ENCODE measurements at regions not wholly inside any gene's neighbourhood (a gene's known extent, or its start where the extent isn't known, plus 50 kb on each side); places are given as distances from the start of the nearest gene placed in this dataset.
"Not testable (repeated sequence)": the region's sequence is repeated elsewhere in the genome, so short reads cannot be mapped to it uniquely, and the experiment has no call there.

- H3K4me3 ChIP-seq; H3K36me3 ChIP-seq; DNase-seq; H3K27me3 ChIP-seq; H3K9me3 ChIP-seq; intact Hi-C loops (cut with DNase I); H3K4me1 ChIP-seq; H3K27ac ChIP-seq; ATAC-seq; FAIRE-seq: not testable (repeated sequence)
- WGBS, 2 donors, result 85 to 88% methylated on average over 3 of the region's 3 CpGs
These were observed 122.0 kb downstream of the ALG1L2 start for GRCh38 chr3:130203633-130204032.

GRCh38 chr3:130227540-130227939 is 117.9 kb upstream of the COL6A5 start:
- no peak for FAIRE-seq
- ATAC-seq, result no peak
- no peaks in the 10 kb centered on the region for H3K9me3 ChIP-seq
- peaks cover 0 to 8% (median 0%) of the 10 kb centered on the region in 4 donors for H3K27me3 ChIP-seq
- WGBS, 2 donors, result 66 to 75% methylated on average over 4 of the region's 4 CpGs
- H3K27ac ChIP-seq, result no peak overlapping the region
- no peak for DNase-seq
- no peak overlapping the region for H3K4me3 ChIP-seq
- intact Hi-C loops (cut with DNase I), result no loop called here
- no peaks in the 10 kb centered on the region for H3K36me3 ChIP-seq
- no peaks in the 10 kb centered on the region for H3K4me1 ChIP-seq
- no peak for TF ChIP-seq CTCF (IDR thresholded peaks at IDR 0.05)

- DNase-seq, result no peak
- ATAC-seq, result peak in 1 of 4 donors; percentile 37
- TF ChIP-seq CTCF (IDR thresholded peaks at IDR 0.05), result no peak
- H3K27me3 ChIP-seq, result no peaks in the 10 kb centered on the region
- WGBS, 2 donors, result 49 to 51% methylated on average over 3 of the region's 3 CpGs
- H3K36me3 ChIP-seq, result no peaks in the 10 kb centered on the region
- no peak overlapping the region for H3K4me3 ChIP-seq
- no peaks in the 10 kb centered on the region for H3K9me3 ChIP-seq
- H3K27ac ChIP-seq, result no peak overlapping the region
- H3K4me1 ChIP-seq, result no peaks in the 10 kb centered on the region
- intact Hi-C loops (cut with DNase I), result no loop called here
- no peak for FAIRE-seq
These were observed 102.5 kb upstream of the COL6A5 start for GRCh38 chr3:130242850-130243569.

- no peaks in the 10 kb centered on the region for H3K4me1 ChIP-seq
- DNase-seq (no peak), FAIRE-seq (no peak), ATAC-seq (no peak)
- no peaks in the 10 kb centered on the region for H3K9me3 ChIP-seq
- no peaks in the 10 kb centered on the region for H3K27me3 ChIP-seq
- no peak overlapping the region for H3K4me3 ChIP-seq
- no peaks in the 10 kb centered on the region for H3K36me3 ChIP-seq
- no peak overlapping the region for H3K27ac ChIP-seq
- intact Hi-C loops (cut with DNase I), result no loop called here
- TF ChIP-seq CTCF (IDR thresholded peaks at IDR 0.05), result no peak
These were observed 101.7 kb upstream of the COL6A5 start for GRCh38 chr3:130243808-130244207.

- FAIRE-seq (no peak), ATAC-seq (no peak), DNase-seq (no peak)
- Histone ChIP-seq H3K27ac (no peak overlapping the region), H3K36me3 (no peaks in the 10 kb centered on the region), H3K4me3 (no peak overlapping the region), H3K4me1 (no peaks in the 10 kb centered on the region), H3K27me3 (no peaks in the 10 kb centered on the region), H3K9me3 (no peaks in the 10 kb centered on the region)
- intact Hi-C loops (cut with DNase I), result no loop called here
- 75 to 85% methylated on average over 12 of the region's 12 CpGs for WGBS, 2 donors
- TF ChIP-seq CTCF (IDR thresholded peaks at IDR 0.05), result no peak
These were observed 94.5 kb upstream of the COL6A5 start for GRCh38 chr3:130250982-130251381.
